ENCODE measurements at regions not wholly inside any gene's neighbourhood (a gene's known extent, or its start where the extent isn't known, plus 50 kb on each side); places are given as distances from the start of the nearest gene placed in this dataset.

GRCh38 chr15:36075333-36075732 lies 504.1 kb upstream of the CDIN1 start (continued):
- no peak for TF ChIP-seq SMC3 (IDR thresholded peaks at IDR 0.05)
- TF ChIP-seq E2F6 (IDR thresholded peaks at IDR 0.05; ENCODE audit: borderline replicate concordance, low read depth) = no peak
- no peak for TF ChIP-seq NR3C1 (IDR thresholded peaks at IDR 0.05)

- FAIRE-seq = no peak
- WGBS (ENCODE audit: missing lambda C conversion rate) = 62% methylated on average over 3 of the region's 3 CpGs
- no peak for DNase-seq (ENCODE audit: low read depth in 1 of 2, low spot score in 1 of 2)
These were observed 500.4 kb upstream of the CDIN1 start for GRCh38 chr15:36079021-36079420.

GRCh38 chr15:36080759-36081158 lies 498.7 kb upstream of the CDIN1 start:
- POLR2A ChIA-PET = no interaction called here
- Histone ChIP-seq H3K9me3 (0 out of 3 replicates have a peak, but pooled peaks cover 2% of the 10 kb centered on the region), H3K4me1 (no peaks in the 10 kb centered on the region), H3K27ac (no peak overlapping the region), H3K4me3 (no peak overlapping the region), H3K4me2 (no peak overlapping the region)
- CTCF ChIA-PET = no interaction called here
- FAIRE-seq (no peak), DNase-seq (ENCODE audit: low read depth in 1 of 2, low spot score in 1 of 2) (no peak), ATAC-seq (no peak)
- TF ChIP-seq JUNB (IDR thresholded peaks at IDR 0.05) (no peak), PBX3 (IDR thresholded peaks at IDR 0.05) (no peak), HDAC2 (IDR thresholded peaks at IDR 0.05) (no peak), TP53 (CRISPR knock-in tag; IDR thresholded peaks at IDR 0.05) (no peak), RAD21 (conservative IDR thresholded peaks at IDR 0.05 in 1 of 2, IDR thresholded peaks at IDR 0.05 in 1 of 2) (no peak), FOXS1 (CRISPR knock-in tag; IDR thresholded peaks at IDR 0.05) (no peak), RFX5 (IDR thresholded peaks at IDR 0.05) (no peak), CBX8 (IDR thresholded peaks at IDR 0.05) (no peak), HEYL (CRISPR knock-in tag; IDR thresholded peaks at IDR 0.05) (no peak), KDM1A (IDR thresholded peaks at IDR 0.05; ENCODE audit: low read depth) (no peak), RNF2 (IDR thresholded peaks at IDR 0.05; ENCODE audit: borderline replicate concordance, low read depth) (no peak)
- no CpG with 5 or more reads among the region's 4 CpGs for WGBS (ENCODE audit: missing lambda C conversion rate)

More at GRCh38 chr15:36079021-36079420, 500.4 kb upstream of the CDIN1 start:
- H3K4me2 ChIP-seq = no peak overlapping the region
- ChIA-PET CTCF (no interaction called here), POLR2A (no interaction called here)
- no peak for TF ChIP-seq ELK1 (IDR thresholded peaks at IDR 0.05; ENCODE audit: low read depth, low read length)
- TF ChIP-seq CBX8 (IDR thresholded peaks at IDR 0.05) = no peak
- TF ChIP-seq HES2 (IDR thresholded peaks at IDR 0.05) = no peak
- no peak for TF ChIP-seq CHD4 (IDR thresholded peaks at IDR 0.05; ENCODE audit: borderline replicate concordance)
- no peak for TF ChIP-seq HMGXB4 (CRISPR knock-in tag; IDR thresholded peaks at IDR 0.05; ENCODE audit: borderline replicate concordance)
- TF ChIP-seq RAD21 (conservative IDR thresholded peaks at IDR 0.05 in 1 of 2, IDR thresholded peaks at IDR 0.05 in 1 of 2) = no peak
- no peak for TF ChIP-seq EHMT2 (IDR thresholded peaks at IDR 0.05; ENCODE audit: low read depth)
- no peak for TF ChIP-seq EHF (CRISPR knock-in tag; IDR thresholded peaks at IDR 0.05)
- TF ChIP-seq ZNF302 (CRISPR knock-in tag; IDR thresholded peaks at IDR 0.05) = no peak
- TF ChIP-seq CEBPB (IDR thresholded peaks at IDR 0.05) = no peak
- no peak for TF ChIP-seq BHLHE40 (IDR thresholded peaks at IDR 0.05; ENCODE audit: low read depth, low read length)
- TF ChIP-seq FOXS1 (CRISPR knock-in tag; IDR thresholded peaks at IDR 0.05) = no peak
- TF ChIP-seq KDM1A (IDR thresholded peaks at IDR 0.05; ENCODE audit: low read depth) = no peak
- no peak for TF ChIP-seq KDM5A (IDR thresholded peaks at IDR 0.05)
- no peak for TF ChIP-seq PHF8 (IDR thresholded peaks at IDR 0.05; ENCODE audit: borderline replicate concordance, low read depth)
- no peak for TF ChIP-seq MAFK (IDR thresholded peaks at IDR 0.05; ENCODE audit: partially characterized antibody)
- H3K4me1 ChIP-seq = no peaks in the 10 kb centered on the region
- H3K9me3 ChIP-seq = 0 out of 3 replicates have a peak, but pooled peaks cover 2% of the 10 kb centered on the region
- ATAC-seq = no peak
- H3K27ac ChIP-seq = no peak overlapping the region
- no peak overlapping the region for H3K4me3 ChIP-seq
